PC-3 (cell line): ENCODE measurements at regions not wholly inside any gene's neighbourhood (a gene's known extent, or its start where the extent isn't known, plus 50 kb on each side); places are given as distances from the start of the nearest gene placed in this dataset.
"Not testable (repeated sequence)": the region's sequence is repeated elsewhere in the genome, so short reads cannot be mapped to it uniquely, and the experiment has no call there.

ENCODE experiments used
- ATAC-seq: fragments of 200-7000 bp; cut with Tn5 transposase; 2 replicates; pipeline ENCODE4 v1.9.1; 2020; ENCODE audit warnings: mild to moderate bottlenecking, moderate library complexity
- BruUV-seq: library from RNA; stranded (reverse); fragments of 400-500 nt; replicated peaks from 2 replicates; lab custom pipeline; 2021; lab: Mats Ljungman, UMichigan
- CTCF ChIA-PET: fragments of 300-600 bp; sonication (Branson Sonifier 250); formaldehyde crosslinking; loops from one replicate; lab custom pipeline; 2022; ENCODE audit warnings: antibody characterized with exemption; lab: Charles Lee
- POLR2A ChIA-PET: fragments of 300-600 bp; sonication (Branson Sonifier 250); formaldehyde crosslinking; loops from one replicate; lab custom pipeline; 2022; ENCODE audit warnings: antibody characterized with exemption; ENCODE audit not compliant: unreplicated experiment; lab: Charles Lee
- DNase-seq: peaks from one replicate; pipeline ENCODE4 v3.0.0-alpha.2; 2015
- H2AFZ ChIP-seq: fragments of 300-600 bp; sonication (generic); 2 replicates; pipeline ENCODE4 v1.6.0; 2016; ENCODE audit warnings: antibody characterized with exemption, low read length
- H3F3A ChIP-seq: fragments of 300-600 bp; sonication (generic); one replicate; pipeline ENCODE4 v1.6.0; 2017; ENCODE audit warnings: antibody characterized with exemption, low read length, control low read depth, mild to moderate bottlenecking; ENCODE audit not compliant: unreplicated experiment
- H3K27ac ChIP-seq: fragments of 300-600 bp; sonication (generic); 2 replicates; pipeline ENCODE4 v1.5.1; 2016; ENCODE audit warnings: mild to moderate bottlenecking, low read length
- H3K27me3 ChIP-seq: fragments of 300-600 bp; sonication (generic); 2 replicates; pipeline ENCODE4 v1.6.1; 2016; ENCODE audit warnings: low read length, mixed read lengths
- H3K36me3 ChIP-seq: fragments of 300-600 bp; sonication (generic); 2 replicates; pipeline ENCODE4 v1.6.1; 2016; ENCODE audit warnings: low read depth, mixed run types, low read length, mixed read lengths
- H3K4me1 ChIP-seq: fragments of 300-600 bp; sonication (generic); 2 replicates; pipeline ENCODE4 v1.5.1; 2016; ENCODE audit warnings: low read length; ENCODE audit not compliant: insufficient read depth
- H3K4me2 ChIP-seq: fragments of 300-600 bp; sonication (generic); 2 replicates; pipeline ENCODE4 v1.6.0; 2016; ENCODE audit warnings: low read length
- H3K4me3 ChIP-seq: fragments of 300-600 bp; sonication (generic); 2 replicates; pipeline ENCODE4 v1.5.1; 2016; ENCODE audit warnings: mild to moderate bottlenecking, low read length, mixed read lengths
- H3K79me2 ChIP-seq: fragments of 300-600 bp; sonication (generic); 2 replicates; pipeline ENCODE4 v1.6.1; 2017; ENCODE audit warnings: low read length, mixed read lengths
- H3K9ac ChIP-seq: fragments of 300-600 bp; sonication (generic); 2 replicates; pipeline ENCODE4 v1.6.0; 2016; ENCODE audit warnings: mild to moderate bottlenecking, low read length
- H3K9me2 ChIP-seq: fragments of 300-600 bp; sonication (generic); replicated peaks from 2 replicates; pipeline ENCODE4 v1.6.1; 2016; ENCODE audit warnings: mixed run types, low read length, mixed read lengths
- H3K9me3 ChIP-seq: fragments of 300-600 bp; sonication (generic); 2 replicates; pipeline ENCODE4 v1.6.1; 2016; ENCODE audit warnings: low read length, mixed read lengths
- H4K20me1 ChIP-seq: fragments of 300-600 bp; sonication (generic); 2 replicates; pipeline ENCODE4 v1.6.1; 2016; ENCODE audit warnings: low read length, mixed read lengths
- intact Hi-C: fragments of 100-400 bp; cut with micrococcal nuclease; formaldehyde crosslinking; loops from 2 replicates; pipeline ENCODE4 v1.9.0; 2023

DNA sequence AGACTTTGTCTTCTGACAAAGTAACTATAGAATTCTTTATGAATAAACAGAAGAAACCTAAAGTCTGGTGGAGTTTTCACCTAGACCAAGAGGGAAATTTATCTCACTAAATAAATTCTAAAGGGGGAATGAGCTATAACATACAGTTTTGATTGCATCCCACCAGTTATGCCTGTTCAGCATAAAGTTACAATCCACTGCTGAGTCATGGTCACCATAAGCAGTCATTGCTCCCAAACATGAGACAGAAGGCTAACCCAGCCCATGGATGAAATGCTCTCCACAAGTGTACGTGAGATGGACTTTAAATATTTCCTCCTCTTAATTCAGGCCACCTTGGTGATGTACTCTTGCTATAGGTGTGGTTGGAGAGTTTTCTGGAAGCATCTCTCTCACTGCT lies 96.7 kb upstream of the CCT8L2 start:
- H3K9me2 ChIP-seq, H3F3A ChIP-seq, ATAC-seq, H3K79me2 ChIP-seq, intact Hi-C loops, DNase-seq, H3K9me3 ChIP-seq, CTCF ChIA-PET, BruUV-seq, H2AFZ ChIP-seq, H3K36me3 ChIP-seq, POLR2A ChIA-PET, H3K4me1 ChIP-seq, H3K27me3 ChIP-seq, H3K4me3 ChIP-seq, H3K9ac ChIP-seq, H3K27ac ChIP-seq, H3K4me2 ChIP-seq, H4K20me1 ChIP-seq: not testable (repeated sequence)

DNA sequence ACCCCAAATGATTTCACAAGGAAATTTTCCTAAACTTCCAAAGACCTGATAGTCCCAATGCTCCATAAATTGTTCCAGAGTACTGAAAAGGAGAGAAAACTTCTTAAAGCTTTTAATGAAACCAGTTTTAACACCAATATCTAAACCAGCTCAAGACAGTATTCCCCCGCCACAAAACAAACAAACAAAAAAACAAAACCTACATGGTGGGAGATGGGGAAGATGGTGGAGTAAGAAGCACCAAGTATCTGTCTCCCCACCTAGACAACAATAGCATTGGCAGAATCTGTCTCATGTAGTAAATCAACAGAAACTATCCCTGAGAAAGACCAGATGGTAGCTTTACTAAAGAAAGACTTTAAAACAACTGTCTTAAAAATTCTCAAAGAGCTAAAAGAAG lies 88.7 kb upstream of the CCT8L2 start:
- H3K9me3 ChIP-seq, H2AFZ ChIP-seq, H3K4me1 ChIP-seq, H3F3A ChIP-seq, DNase-seq, CTCF ChIA-PET, intact Hi-C loops, H3K4me3 ChIP-seq, H3K9me2 ChIP-seq, ATAC-seq, H3K36me3 ChIP-seq, H4K20me1 ChIP-seq, H3K9ac ChIP-seq, POLR2A ChIA-PET, BruUV-seq, H3K27me3 ChIP-seq, H3K79me2 ChIP-seq, H3K27ac ChIP-seq, H3K4me2 ChIP-seq: not testable (repeated sequence)

DNA sequence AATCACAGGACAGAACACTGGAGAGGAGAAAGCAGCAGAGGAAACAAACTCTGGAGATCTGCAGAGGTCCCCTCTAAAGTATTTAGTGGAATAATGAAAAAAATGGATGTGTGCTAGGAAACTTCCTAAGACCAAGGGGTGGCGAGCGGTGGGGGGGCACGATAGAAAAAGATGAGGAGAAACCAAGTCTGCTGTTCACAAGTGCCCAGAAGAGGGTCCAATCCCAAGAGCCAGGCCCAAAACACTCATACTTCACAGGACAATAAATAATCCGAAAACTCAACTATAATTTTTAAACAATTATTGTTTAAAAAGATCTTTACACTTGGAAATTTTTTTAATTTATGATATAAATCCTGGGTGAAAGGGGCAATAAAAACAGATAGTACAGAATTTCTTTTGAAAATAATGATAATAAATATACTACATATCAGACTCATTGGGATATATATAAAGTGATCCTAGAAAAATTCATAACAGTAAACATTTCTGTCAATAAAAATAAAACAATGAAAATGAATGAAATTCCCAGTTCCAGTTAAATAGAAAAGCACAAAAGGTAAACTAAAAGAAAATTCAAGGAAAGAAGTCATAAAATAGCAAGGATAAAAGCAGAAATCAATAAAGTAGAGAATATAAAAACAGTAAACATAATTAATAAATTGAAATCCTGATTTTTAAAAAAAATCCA lies 87.7 kb upstream of the CCT8L2 start:
- DNase-seq, H3K4me2 ChIP-seq, H3K27me3 ChIP-seq, CTCF ChIA-PET, H3K4me3 ChIP-seq, POLR2A ChIA-PET, H3F3A ChIP-seq, ATAC-seq, H3K9ac ChIP-seq, H3K9me3 ChIP-seq, H4K20me1 ChIP-seq, H3K27ac ChIP-seq, H3K79me2 ChIP-seq, H3K4me1 ChIP-seq, H2AFZ ChIP-seq, intact Hi-C loops, H3K9me2 ChIP-seq, BruUV-seq, H3K36me3 ChIP-seq: not testable (repeated sequence)

DNA sequence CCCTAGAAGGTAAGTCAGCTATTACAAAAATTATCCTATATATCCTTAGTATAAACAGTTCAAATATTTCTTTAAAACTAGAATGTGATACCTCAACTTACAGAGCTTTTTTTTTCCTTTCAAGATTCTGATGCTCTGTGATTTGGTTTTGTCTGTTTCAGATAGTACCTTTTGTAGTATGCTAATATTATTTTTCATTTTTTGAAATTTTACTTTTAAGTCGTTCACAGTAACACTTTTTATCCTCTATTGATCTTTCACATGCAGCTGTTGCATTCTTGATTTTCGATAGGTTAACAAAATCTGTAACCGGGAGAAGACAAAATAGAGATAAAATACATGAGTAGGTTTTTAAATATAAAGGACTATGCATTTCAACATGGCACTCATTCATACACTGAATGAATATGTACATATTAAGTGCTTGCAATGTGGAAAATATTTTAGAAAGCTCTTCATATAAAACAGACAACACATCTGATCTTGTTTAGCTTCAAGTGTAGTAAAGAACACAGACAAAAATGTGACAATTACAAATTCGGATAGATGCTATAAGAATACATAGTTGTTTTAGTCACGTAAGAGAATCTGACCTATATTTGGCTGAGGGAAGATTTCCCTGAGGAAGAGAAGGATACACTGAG lies 86.7 kb upstream of the CCT8L2 start:
- H3F3A ChIP-seq, H3K9me2 ChIP-seq, BruUV-seq, H3K4me1 ChIP-seq, H3K27ac ChIP-seq, H3K79me2 ChIP-seq, DNase-seq, ATAC-seq, H2AFZ ChIP-seq, H3K9me3 ChIP-seq, H3K4me2 ChIP-seq, CTCF ChIA-PET, H3K27me3 ChIP-seq, H4K20me1 ChIP-seq, POLR2A ChIA-PET, H3K4me3 ChIP-seq, H3K36me3 ChIP-seq, H3K9ac ChIP-seq, intact Hi-C loops: not testable (repeated sequence)

DNA sequence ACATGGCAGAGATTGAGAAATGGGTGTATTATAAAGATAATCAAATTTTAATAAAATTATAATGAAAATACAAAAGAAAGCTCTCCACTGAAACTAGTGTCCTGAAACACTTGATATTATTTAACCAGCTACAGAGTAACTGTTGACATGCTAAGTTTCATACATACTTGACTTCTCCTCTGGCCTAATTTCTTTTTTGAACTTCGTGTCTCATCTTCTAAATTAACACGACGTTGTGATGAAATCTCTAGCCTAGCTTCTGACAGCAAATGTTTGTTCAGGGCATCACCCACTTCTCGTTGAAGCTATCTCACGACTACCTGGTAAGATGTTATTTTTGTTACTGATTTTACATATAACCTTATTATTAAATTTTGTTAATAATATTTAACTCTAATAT lies 80.8 kb upstream of the CCT8L2 start:
- H3K9ac ChIP-seq, H3K27me3 ChIP-seq, H3K27ac ChIP-seq, H3K4me3 ChIP-seq, H3K9me3 ChIP-seq, H3K4me1 ChIP-seq, H3K36me3 ChIP-seq, H3K79me2 ChIP-seq, H3K9me2 ChIP-seq, CTCF ChIA-PET, H4K20me1 ChIP-seq, H2AFZ ChIP-seq, intact Hi-C loops, BruUV-seq, POLR2A ChIA-PET, ATAC-seq, H3K4me2 ChIP-seq, H3F3A ChIP-seq, DNase-seq: not testable (repeated sequence)

DNA sequence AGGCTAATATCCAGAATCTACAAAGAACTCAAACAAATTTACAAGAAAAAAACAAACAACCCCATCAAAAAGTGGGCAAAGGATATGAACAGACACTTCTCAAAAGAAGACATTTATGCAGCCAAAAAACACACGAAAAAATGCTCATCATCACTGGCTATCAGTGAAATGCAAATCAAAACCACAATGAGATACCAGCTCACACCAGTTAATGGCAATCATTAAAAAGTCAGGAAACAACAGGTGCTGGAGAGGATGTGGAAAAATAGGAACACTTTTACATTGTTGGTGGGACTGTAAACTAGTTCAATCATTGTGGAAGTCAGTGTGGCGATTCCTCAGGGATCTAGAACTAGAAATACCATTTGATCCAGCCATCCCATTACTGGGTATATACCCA lies 73.0 kb upstream of the CCT8L2 start:
- ATAC-seq, BruUV-seq, H3F3A ChIP-seq, H3K36me3 ChIP-seq, H3K27me3 ChIP-seq, CTCF ChIA-PET, H3K9me2 ChIP-seq, DNase-seq, H3K4me1 ChIP-seq, H3K79me2 ChIP-seq, H3K27ac ChIP-seq, intact Hi-C loops, H4K20me1 ChIP-seq, H3K4me3 ChIP-seq, POLR2A ChIA-PET, H3K9ac ChIP-seq, H3K4me2 ChIP-seq, H2AFZ ChIP-seq, H3K9me3 ChIP-seq: not testable (repeated sequence)
